H1 (cell line): ENCODE measurements at regions not wholly inside any gene's neighbourhood (a gene's known extent, or its start where the extent isn't known, plus 50 kb on each side); places are given as distances from the start of the nearest gene placed in this dataset.

Source experiments
- CTCF ChIA-PET: fragments of 300-600 bp; sonication (Branson Sonifier 250); formaldehyde crosslinking; loops from one replicate; lab custom pipeline; 2021; ENCODE audit not compliant: partially characterized antibody; lab: Charles Lee
- POLR2A ChIA-PET: fragments of 300-600 bp; sonication (Branson Sonifier 250); formaldehyde crosslinking; loops from one replicate; lab custom pipeline; 2021; ENCODE audit warnings: inconsistent platforms; ENCODE audit not compliant: partially characterized antibody; lab: Charles Lee
- DNase-seq, 2 experiments: peaks; one replicate each; pipeline versions ENCODE4 v3.0.0 to v3.0.0-alpha.2; 2010 to 2022; ENCODE audit warnings: low spot score in 2 of 2, low read depth in 1 of 2, mixed read lengths in 1 of 2
- FAIRE-seq: peaks from 2 replicates; lab custom pipeline; 2011; peaks lifted over from hg19 to GRCh38; lab: Jason Lieb, UNC
- H2AFZ ChIP-seq: 2 replicates; pipeline ENCODE4 v1.8.1; 2012; ENCODE audit warnings: low read length, inconsistent platforms
- H2AK5ac ChIP-seq: 2 replicates; pipeline ENCODE4 v1.6.1; 2013; ENCODE audit warnings: low read depth, low read length
- H2BK120ac ChIP-seq: replicated peaks from 2 replicates; pipeline ENCODE3; 2013; ENCODE audit warnings: low read depth, low read length, inconsistent platforms
- H2BK12ac ChIP-seq: 2 replicates; pipeline ENCODE4 v1.6.1; 2013; ENCODE audit warnings: low read depth, low read length
- H2BK15ac ChIP-seq: 2 replicates; pipeline ENCODE4 v1.6.1; 2013; ENCODE audit warnings: low read length
- H2BK20ac ChIP-seq: 2 replicates; pipeline ENCODE4 v1.6.1; 2013; ENCODE audit warnings: low read length
- H2BK5ac ChIP-seq: 2 replicates; pipeline ENCODE4 v1.6.1; 2013; ENCODE audit warnings: low read depth, low read length
- H3K14ac ChIP-seq: 2 replicates; pipeline ENCODE4 v1.6.1; 2013; ENCODE audit warnings: inconsistent platforms; ENCODE audit not compliant: insufficient read length
- H3K18ac ChIP-seq: 2 replicates; pipeline ENCODE4 v1.6.1; 2013; ENCODE audit warnings: low read length; ENCODE audit errors: extremely low read depth
- H3K23ac ChIP-seq: 2 replicates; pipeline ENCODE4 v1.6.1; 2013; ENCODE audit warnings: inconsistent platforms; ENCODE audit not compliant: insufficient read length
- H3K23me2 ChIP-seq: 2 replicates; pipeline ENCODE4 v1.6.1; 2013; ENCODE audit warnings: low read depth, low read length
- H3K27ac ChIP-seq: 2 replicates; pipeline ENCODE4 v1.6.1; 2011; ENCODE audit warnings: low read depth, low read length, inconsistent platforms
- H3K27me3 ChIP-seq, 4 experiments: replicated peaks in 1 of 4; 1 replicate in 1 of 4; 2 replicates in 3 of 4; pipeline versions ENCODE4 v1.6.1 to v1.8.1; 2011 to 2013; ENCODE audit warnings: low read length in 3 of 4, mild to moderate bottlenecking in 3 of 4, inconsistent platforms in 2 of 4, mixed read lengths in 2 of 4, moderate library complexity in 1 of 4; ENCODE audit not compliant: control insufficient read depth in 3 of 4, insufficient read depth in 3 of 4; ENCODE audit errors: extremely low read depth in 1 of 4
- H3K36me3 ChIP-seq, 4 experiments: 2 replicates each; pipeline versions ENCODE4 v1.6.1 to v1.8.1; 2011 to 2013; ENCODE audit warnings: mild to moderate bottlenecking in 4 of 4, low read length in 3 of 4, moderate library complexity in 2 of 4, control low read depth in 1 of 4, inconsistent platforms in 1 of 4; ENCODE audit not compliant: insufficient read depth in 4 of 4, control insufficient read depth in 2 of 4
- H3K4ac ChIP-seq: replicated peaks from 2 replicates; pipeline ENCODE3; 2013; ENCODE audit warnings: low read length, low read depth, mixed read lengths, inconsistent platforms; ENCODE audit not compliant: insufficient read length
- H3K4me1 ChIP-seq, 4 experiments: replicated peaks in 1 of 4; 1 replicate in 1 of 4; 2 replicates in 3 of 4; pipeline versions ENCODE4 v1.6.1 to v1.8.1; 2011 to 2013; ENCODE audit warnings: low read length in 3 of 4, inconsistent platforms in 2 of 4, mixed read lengths in 1 of 4; ENCODE audit not compliant: insufficient read depth in 4 of 4, control insufficient read depth in 3 of 4
- H3K4me2 ChIP-seq, 2 experiments: 2 replicates each; pipeline versions ENCODE4 v1.6.1 to v1.8.1; 2011 to 2013; ENCODE audit warnings: low read depth in 2 of 2, low read length in 2 of 2, control low read depth in 1 of 2, inconsistent platforms in 1 of 2, mild to moderate bottlenecking in 1 of 2; ENCODE audit not compliant: insufficient read depth in 1 of 2
- H3K4me3 ChIP-seq, 4 experiments: fragments of 200-600, 300-600 bp in 1 of 4; sonication (generic), shearing (Covaris generic), sonication (Bioruptor Twin) in 1 of 4; 2 replicates each; pipeline versions ENCODE4 v1.5.1 to v1.8.1; 2011 to 2016; ENCODE audit warnings: low read length in 4 of 4, low read depth in 3 of 4, control low read depth in 2 of 4, inconsistent platforms in 2 of 4, mild to moderate bottlenecking in 2 of 4, mixed read lengths in 1 of 4, moderate library complexity in 1 of 4; ENCODE audit not compliant: insufficient read depth in 2 of 4; ENCODE audit errors: extremely low read depth in 1 of 4
- H3K56ac ChIP-seq: replicated peaks from 2 replicates; pipeline ENCODE3; 2013; ENCODE audit warnings: low read depth, mild to moderate bottlenecking, mixed read lengths, low read length, inconsistent platforms; ENCODE audit not compliant: insufficient read length
- H3K79me1 ChIP-seq: 2 replicates; pipeline ENCODE4 v1.6.1; 2013; ENCODE audit warnings: low read depth, low read length, control low read depth
- H3K79me2 ChIP-seq, 2 experiments: 2 replicates each; pipeline versions ENCODE4 v1.6.1 to v1.8.1; 2012 to 2013; ENCODE audit warnings: low read length in 2 of 2, mild to moderate bottlenecking in 2 of 2, inconsistent platforms in 1 of 2; ENCODE audit not compliant: insufficient read depth in 2 of 2, control insufficient read depth in 1 of 2
- H3K9ac ChIP-seq, 4 experiments: replicated peaks in 1 of 4; 1 replicate in 1 of 4; 2 replicates in 3 of 4; pipeline versions ENCODE4 v1.6.1 to v1.8.1; 2011 to 2013; ENCODE audit warnings: low read depth in 3 of 4, low read length in 3 of 4, control low read depth in 2 of 4, mild to moderate bottlenecking in 2 of 4, moderate library complexity in 2 of 4, inconsistent platforms in 1 of 4; ENCODE audit errors: extremely low read depth in 1 of 4
- H3K9me3 ChIP-seq, 2 experiments: 2 replicates each; pipeline versions ENCODE4 v1.6.1 to v1.8.1; 2012 to 2013; ENCODE audit warnings: mild to moderate bottlenecking in 2 of 2, moderate library complexity in 2 of 2, control low read depth in 1 of 2, inconsistent platforms in 1 of 2, low read depth in 1 of 2, low read length in 1 of 2, mixed read lengths in 1 of 2; ENCODE audit not compliant: insufficient read depth in 2 of 2
- H4K20me1 ChIP-seq, 2 experiments: replicated peaks in 1 of 2; 2 replicates each; pipeline versions ENCODE3 to v1.8.1; 2011 to 2013; ENCODE audit warnings: inconsistent platforms in 2 of 2, low read length in 2 of 2, mild to moderate bottlenecking in 1 of 2; ENCODE audit not compliant: insufficient read depth in 2 of 2, control insufficient read depth in 1 of 2
- H4K5ac ChIP-seq: 2 replicates; pipeline ENCODE4 v1.6.1; 2013; ENCODE audit warnings: low read length, low read depth, mixed read lengths, inconsistent platforms; ENCODE audit not compliant: insufficient read length
- H4K8ac ChIP-seq: 2 replicates; pipeline ENCODE4 v1.8.0; 2013; ENCODE audit warnings: mild to moderate bottlenecking, moderate library complexity, low read length, inconsistent platforms; ENCODE audit not compliant: insufficient read depth; ENCODE audit errors: extremely low read depth
- H4K91ac ChIP-seq: replicated peaks from 2 replicates; pipeline ENCODE3; 2013; ENCODE audit warnings: low read length, mixed read lengths, inconsistent platforms; ENCODE audit not compliant: insufficient read length
- ASH2L ChIP-seq: fragments of 200-600, 300-600 bp; sonication (generic); IDR thresholded peaks from one replicate; pipeline ENCODE4 v1.7.1; 2017; ENCODE audit warnings: low read length
- BRCA1 ChIP-seq: IDR thresholded peaks from 2 replicates; pipeline ENCODE4 v1.6.1; 2012; ENCODE audit warnings: low read depth, low read length, improper control_type of control experiment
- CBX5 ChIP-seq: fragments of 300-800, 300-1000 bp; sonication (generic); IDR thresholded peaks from 2 replicates; pipeline ENCODE4 v1.7.1; 2016; ENCODE audit warnings: antibody characterized with exemption, low read length, low read depth
- CREB1 ChIP-seq: IDR thresholded peaks from 2 replicates; pipeline ENCODE4 v1.6.1; 2012; ENCODE audit warnings: inconsistent platforms
- EGR1 ChIP-seq: IDR thresholded peaks from 2 replicates; pipeline ENCODE4 v1.6.1; 2011; ENCODE audit warnings: low read depth, low read length, borderline replicate concordance
- EZH2 ChIP-seq: fragments of 200-600 bp; sonication (generic); IDR thresholded peaks from 2 replicates; pipeline ENCODE4 v1.7.1; 2012; ENCODE audit warnings: low read depth, mild to moderate bottlenecking, moderate library complexity, low read length, inconsistent platforms; ENCODE audit not compliant: severe bottlenecking
- FOSL1 ChIP-seq: IDR thresholded peaks from 2 replicates; pipeline ENCODE4 v1.6.1; 2011; ENCODE audit warnings: mild to moderate bottlenecking, low read depth, low read length, moderate library complexity; ENCODE audit not compliant: insufficient read depth
- GABPA ChIP-seq: IDR thresholded peaks from 2 replicates; pipeline ENCODE4 v1.6.1; 2011; ENCODE audit warnings: mild to moderate bottlenecking, low read length, moderate library complexity, borderline replicate concordance; ENCODE audit not compliant: insufficient read depth
- HDAC2 ChIP-seq, 2 experiments: fragments of 300-600 bp in 1 of 2; sonication (generic) in 1 of 2; IDR thresholded peaks; 2 replicates each; pipeline ENCODE4 v1.6.1; 2011 to 2012; ENCODE audit warnings: low read depth in 2 of 2, low read length in 2 of 2, mild to moderate bottlenecking in 2 of 2, moderate library complexity in 2 of 2, borderline replicate concordance in 1 of 2, inconsistent platforms in 1 of 2
- HDAC6 ChIP-seq: IDR thresholded peaks from one replicate; pipeline ENCODE4 v1.7.1; 2012; ENCODE audit warnings: low read depth, mild to moderate bottlenecking, inconsistent platforms, low read length, moderate library complexity
- JUND ChIP-seq: IDR thresholded peaks from 2 replicates; pipeline ENCODE4 v1.6.1; 2011; ENCODE audit warnings: mild to moderate bottlenecking, improper control_type of control experiment, low read length
- KDM5A ChIP-seq: fragments of 200-600 bp; IDR thresholded peaks from 2 replicates; pipeline ENCODE4 v1.7.1; 2012; ENCODE audit warnings: mild to moderate bottlenecking, low read length, inconsistent platforms, mixed read lengths
- NRF1 ChIP-seq: IDR thresholded peaks from 2 replicates; pipeline ENCODE4 v1.6.1; 2011; ENCODE audit warnings: mild to moderate bottlenecking, low read depth, low read length, improper control_type of control experiment
- SIX5 ChIP-seq: IDR thresholded peaks from 2 replicates; pipeline ENCODE4 v1.6.1; 2011; ENCODE audit warnings: mild to moderate bottlenecking, low read depth, low read length
- SP1 ChIP-seq: IDR thresholded peaks from 2 replicates; pipeline ENCODE4 v1.6.1; 2011; ENCODE audit warnings: low read depth, low read length
- SRF ChIP-seq: IDR thresholded peaks from 2 replicates; pipeline ENCODE4 v1.6.1; 2011; ENCODE audit warnings: mild to moderate bottlenecking, low read depth, low read length, moderate library complexity
- YY1 ChIP-seq: IDR thresholded peaks from 2 replicates; pipeline ENCODE4 v1.6.1; 2011; ENCODE audit warnings: low read depth, mild to moderate bottlenecking, low read length
- WGBS, 2 experiments: shearing (Covaris generic) in 1 of 2; methylation state at CpG; one replicate each; pipeline versions ENCODE4 v1.1.6 to v1.1.7; 2013 to 2015; ENCODE audit warnings: low lambda C conversion rate in 2 of 2, mixed read lengths in 2 of 2, inconsistent platforms in 1 of 2, low coverage in 1 of 2, missing lambda C conversion rate in 1 of 2; ENCODE audit not compliant: insufficient replicate concordance in 2 of 2, insufficient coverage in 1 of 2, insufficient read length in 1 of 2; ENCODE audit errors: extremely low coverage in 1 of 2, missing lambda C conversion rate in 1 of 2; 5-methylcytosine and 5-hydroxymethylcytosine counted together

GRCh38 chr6:105501246-105501645, 98.4 kb upstream of the PREP start:
- no peak for FAIRE-seq
- POLR2A ChIA-PET, result interaction anchor here (0.5 kb wide), 1 partner anchor 1526 kb away, joined by 3 read pairs; no protein-coding TSS in a partner anchor
- no peak overlapping the region for H3K14ac ChIP-seq
- H3K23ac ChIP-seq, result no peak overlapping the region
- H3K4me2 ChIP-seq, result no peak overlapping the region
- H4K20me1 ChIP-seq, result no peaks in the 10 kb centered on the region
- CTCF ChIA-PET, result interaction anchor here (0.9 to 2.5 kb wide), 4 partner anchors 13 to 71 kb away, joined by 4 to 8 read pairs (median 5); no protein-coding TSS in a partner anchor
- no peak overlapping the region for H2BK20ac ChIP-seq
- no peak overlapping the region for H4K8ac ChIP-seq
- no peak overlapping the region for H2BK12ac ChIP-seq
- H2BK120ac ChIP-seq, result no peak overlapping the region
- H3K4me1 ChIP-seq, result no peaks in the 10 kb centered on the region
- no peak overlapping the region for H2BK15ac ChIP-seq
- H3K27ac ChIP-seq, result no peak overlapping the region
- no peak overlapping the region for H2AFZ ChIP-seq
- H3K9me3 ChIP-seq, result no peaks in the 10 kb centered on the region
- H3K4me3 ChIP-seq, result no peak overlapping the region
- no peaks in the 10 kb centered on the region for H3K79me1 ChIP-seq
- no peak overlapping the region for H4K5ac ChIP-seq
- no peak overlapping the region for H3K9ac ChIP-seq
- H2AK5ac ChIP-seq, result no peak overlapping the region
- H3K27me3 ChIP-seq, result no peaks in the 10 kb centered on the region
- no peaks in the 10 kb centered on the region for H3K79me2 ChIP-seq
- DNase-seq, result no peak
- no peak overlapping the region for H4K91ac ChIP-seq
- H3K23me2 ChIP-seq, result no peaks in the 10 kb centered on the region
- no peak overlapping the region for H3K18ac ChIP-seq
- no peak overlapping the region for H2BK5ac ChIP-seq
- 89% methylated on average over 1 of the region's 1 CpG; no CpG with 5 or more reads in 1 of the 2 experiments for WGBS, 2 experiments
- H3K4ac ChIP-seq, result no peak overlapping the region
- H3K36me3 ChIP-seq, result no peaks in the 10 kb centered on the region
- H3K56ac ChIP-seq, result no peak overlapping the region
- TF ChIP-seq KDM5A (no peak), FOSL1 (no peak), EZH2 (no peak), SP1 (no peak), CREB1 (no peak), SIX5 (no peak), YY1 (no peak), BRCA1 (no peak), HDAC6 (no peak), NRF1 (no peak), ASH2L (no peak), SRF (no peak), GABPA (no peak), HDAC2 (IDR thresholded peaks at IDR 0.05; ENCODE audit: borderline replicate concordance in 1 of 2, low read depth in 2 of 2, low read length in 2 of 2) (no peak), EGR1 (no peak), CBX5 (no peak), JUND (no peak)
